Neuronal stem cell (in vitro differentiated cells): ENCODE measurements at regions not wholly inside any gene's neighbourhood (a gene's known extent, or its start where the extent isn't known, plus 50 kb on each side); places are given as distances from the start of the nearest gene placed in this dataset.

Experiments used
- DNase-seq: peaks from one replicate; pipeline ENCODE4 v3.0.0-alpha.2; 2013; ENCODE audit warnings: low spot score
- H2AFZ ChIP-seq: one replicate; pipeline ENCODE4 v1.6.1; 2013; ENCODE audit warnings: mild to moderate bottlenecking, low read length, inconsistent platforms
- H2AK5ac ChIP-seq: 2 replicates; pipeline ENCODE4 v1.6.1; 2013; ENCODE audit warnings: low read depth, mild to moderate bottlenecking, inconsistent platforms, low read length, moderate library complexity, mixed read lengths
- H2BK120ac ChIP-seq: 2 replicates; pipeline ENCODE4 v1.6.1; 2013; ENCODE audit warnings: low read depth, mild to moderate bottlenecking, inconsistent platforms, low read length, moderate library complexity, mixed read lengths
- H2BK12ac ChIP-seq: one replicate; pipeline ENCODE4 v1.6.1; 2013; ENCODE audit warnings: low read length, inconsistent platforms
- H2BK15ac ChIP-seq: 2 replicates; pipeline ENCODE4 v1.6.1; 2013; ENCODE audit warnings: mild to moderate bottlenecking, low read length, inconsistent platforms, mixed read lengths
- H2BK5ac ChIP-seq: one replicate; pipeline ENCODE4 v1.6.1; 2013; ENCODE audit warnings: inconsistent platforms, mild to moderate bottlenecking, low read length, moderate library complexity
- H3K14ac ChIP-seq: one replicate; pipeline ENCODE4 v1.6.1; 2013; ENCODE audit warnings: low read length, inconsistent platforms
- H3K18ac ChIP-seq: 2 replicates; pipeline ENCODE4 v1.6.1; 2013; ENCODE audit warnings: low read length, inconsistent platforms
- H3K23ac ChIP-seq: 2 replicates; pipeline ENCODE4 v1.6.1; 2013; ENCODE audit warnings: low read depth, mild to moderate bottlenecking, mixed read lengths, low read length, inconsistent platforms; ENCODE audit not compliant: poor library complexity
- H3K27ac ChIP-seq: replicated peaks from 3 replicates; pipeline ENCODE4 v1.5.1; 2013; ENCODE audit warnings: low read length, inconsistent platforms
- H3K27me3 ChIP-seq, 3 experiments: 2 replicates each; pipeline ENCODE4 v1.6.1; 2013; ENCODE audit warnings: low read length in 3 of 3, mild to moderate bottlenecking in 2 of 3, inconsistent platforms in 1 of 3, low read depth in 1 of 3, mixed read lengths in 1 of 3, moderate library complexity in 1 of 3; ENCODE audit not compliant: control insufficient read depth in 3 of 3, insufficient read depth in 3 of 3
- H3K36me3 ChIP-seq, 2 donors: replicated peaks in 1 of 2; 2 replicates each; pipeline ENCODE4 v1.6.1; 2013; ENCODE audit warnings: low read length in 2 of 2; ENCODE audit not compliant: control insufficient read depth in 2 of 2, insufficient read depth in 2 of 2
- H3K4ac ChIP-seq: 2 replicates; pipeline ENCODE4 v1.6.1; 2013; ENCODE audit warnings: inconsistent platforms, mild to moderate bottlenecking, low read length, moderate library complexity
- H3K4me1 ChIP-seq, 2 donors: 1 replicate in 1 of 2; 2 replicates in 1 of 2; pipeline ENCODE4 v1.6.1; 2013; ENCODE audit warnings: low read length in 2 of 2, low read depth in 1 of 2; ENCODE audit not compliant: control insufficient read depth in 2 of 2, insufficient read depth in 1 of 2
- H3K4me2 ChIP-seq: one replicate; pipeline ENCODE4 v1.6.1; 2013; ENCODE audit warnings: mild to moderate bottlenecking, low read length, inconsistent platforms; ENCODE audit not compliant: insufficient read depth, poor library complexity, severe bottlenecking
- H3K4me3 ChIP-seq, 2 donors: 2 replicates each; pipeline ENCODE4 v1.5.1; 2013; ENCODE audit warnings: low read length in 2 of 2, mild to moderate bottlenecking in 2 of 2, inconsistent platforms in 1 of 2, moderate library complexity in 1 of 2
- H3K79me1 ChIP-seq: one replicate; pipeline ENCODE4 v1.6.1; 2013; ENCODE audit warnings: low read depth, mild to moderate bottlenecking, inconsistent platforms, low read length, moderate library complexity
- H3K9ac ChIP-seq: one replicate; pipeline ENCODE4 v1.6.1; 2013; ENCODE audit warnings: mild to moderate bottlenecking, low read depth, low read length, inconsistent platforms; ENCODE audit not compliant: poor library complexity
- H3K9me3 ChIP-seq, 2 donors: replicated peaks in 1 of 2; 2 replicates each; pipeline versions ENCODE3 to v1.6.1; 2013; ENCODE audit warnings: low read length in 2 of 2, mild to moderate bottlenecking in 2 of 2, inconsistent platforms in 1 of 2, low read depth in 1 of 2, mixed read lengths in 1 of 2, moderate library complexity in 1 of 2; ENCODE audit not compliant: control insufficient read depth in 2 of 2, insufficient read depth in 1 of 2
- H4K8ac ChIP-seq: one replicate; pipeline ENCODE4 v1.6.1; 2013; ENCODE audit warnings: low read depth, mild to moderate bottlenecking, inconsistent platforms, low read length, moderate library complexity
- H4K91ac ChIP-seq: one replicate; pipeline ENCODE4 v1.6.1; 2013; ENCODE audit warnings: low read length, low read depth, mild to moderate bottlenecking, inconsistent platforms; ENCODE audit not compliant: poor library complexity
- WGBS, 2 donors: extraction: QIAGEN DNeasy Blood & Tissue Kit; methylation state at CpG; one replicate each; pipeline ENCODE4 v1.1.7; 2013; ENCODE audit warnings: missing lambda C conversion rate in 2 of 2, mixed read lengths in 1 of 2; ENCODE audit not compliant: insufficient read length in 2 of 2, insufficient replicate concordance in 1 of 2; ENCODE audit errors: extremely low coverage in 2 of 2; 5-methylcytosine and 5-hydroxymethylcytosine counted together

DNA sequence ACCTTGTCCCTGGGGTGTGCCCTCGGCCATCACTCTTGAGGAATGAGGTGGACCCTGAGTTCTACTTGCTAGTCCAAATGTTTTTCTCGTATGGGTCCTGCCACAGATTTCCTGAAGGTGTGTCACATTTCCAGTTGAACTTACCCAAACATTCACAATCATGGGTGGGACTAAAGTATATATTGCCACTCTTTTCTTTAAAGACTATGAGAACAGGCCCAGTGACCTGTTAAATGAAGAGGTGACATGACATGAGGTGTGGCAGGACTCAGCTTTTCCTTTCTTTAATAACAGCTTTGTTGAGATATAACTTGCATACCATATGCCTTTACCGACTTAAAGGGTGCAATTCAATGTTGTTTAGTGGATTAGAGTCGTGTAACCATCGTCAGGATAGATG lies 177.2 kb upstream of the EXOC2 start:
- H3K4ac ChIP-seq: no peak overlapping the region
- no peak overlapping the region for H2BK5ac ChIP-seq
- H4K8ac ChIP-seq: no peak overlapping the region
- H3K9ac ChIP-seq: no peak overlapping the region
- H2AK5ac ChIP-seq: no peak overlapping the region
- no peaks in the 10 kb centered on the region for H3K9me3 ChIP-seq
- H2BK12ac ChIP-seq: no peak overlapping the region
- H3K4me3 ChIP-seq: no peak overlapping the region
- no peak overlapping the region for H2BK15ac ChIP-seq
- H3K27me3 ChIP-seq: no peaks in the 10 kb centered on the region
- no peaks in the 10 kb centered on the region for H3K4me1 ChIP-seq
- H3K18ac ChIP-seq: no peak overlapping the region
- H4K91ac ChIP-seq: no peak overlapping the region
- no peaks in the 10 kb centered on the region for H3K36me3 ChIP-seq
- no peak overlapping the region for H2AFZ ChIP-seq
- no peak overlapping the region for H3K23ac ChIP-seq
- H3K4me2 ChIP-seq: no peak overlapping the region
- no peaks in the 10 kb centered on the region for H3K79me1 ChIP-seq
- no peak overlapping the region for H3K27ac ChIP-seq
- no peak overlapping the region for H3K14ac ChIP-seq
- no peak for DNase-seq
- H2BK120ac ChIP-seq: no peak overlapping the region
- WGBS, 2 donors: no CpG with 5 or more reads among the region's 5 CpGs

GRCh38 chr6:868201-868600 lies 175.3 kb upstream of the EXOC2 start:
- Histone ChIP-seq H2AK5ac (no peak overlapping the region), H3K27ac (no peak overlapping the region), H3K4ac (no peak overlapping the region), H2BK120ac (no peak overlapping the region), H3K4me3 (no peak overlapping the region), H3K14ac (no peak overlapping the region), H3K9ac (no peak overlapping the region), H3K4me1 (no peaks in the 10 kb centered on the region), H3K36me3 (no peaks in the 10 kb centered on the region), H3K79me1 (no peaks in the 10 kb centered on the region), H3K4me2 (no peak overlapping the region), H2BK5ac (no peak overlapping the region), H3K9me3 (no peaks in the 10 kb centered on the region), H3K23ac (no peak overlapping the region), H2BK12ac (no peak overlapping the region), H4K8ac (no peak overlapping the region), H3K18ac (no peak overlapping the region), H4K91ac (no peak overlapping the region), H2AFZ (no peak overlapping the region), H3K27me3 (no peaks in the 10 kb centered on the region), H2BK15ac (no peak overlapping the region)
- no CpG with 5 or more reads among the region's 8 CpGs for WGBS, 2 donors
- no peak for DNase-seq

DNA sequence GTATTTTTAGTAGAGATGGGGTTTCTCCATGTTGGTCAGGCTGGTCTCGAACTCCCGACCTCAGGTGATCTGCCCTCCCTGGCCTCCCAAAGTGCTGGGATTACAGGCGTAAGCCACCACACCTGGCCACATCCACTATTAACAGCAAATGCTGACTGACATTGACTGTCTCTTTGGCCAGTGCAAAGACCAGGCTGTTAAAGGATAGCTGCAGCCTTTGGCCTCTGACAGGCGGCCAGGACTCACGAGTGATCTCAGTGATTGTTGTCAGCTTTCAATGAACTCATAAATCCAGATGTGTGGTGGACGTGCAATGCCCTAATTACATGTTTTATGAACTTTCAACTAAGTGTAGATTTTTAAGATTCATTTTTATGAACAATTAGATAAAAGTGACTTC lies 174.4 kb upstream of the EXOC2 start:
- Histone ChIP-seq H3K27ac (no peak overlapping the region), H3K9me3 (no peaks in the 10 kb centered on the region), H4K91ac (no peak overlapping the region), H3K27me3 (no peaks in the 10 kb centered on the region), H3K14ac (no peak overlapping the region), H2BK12ac (no peak overlapping the region), H4K8ac (no peak overlapping the region), H3K79me1 (no peaks in the 10 kb centered on the region), H3K4ac (no peak overlapping the region), H3K4me1 (no peaks in the 10 kb centered on the region), H2AK5ac (no peak overlapping the region), H2BK15ac (no peak overlapping the region), H2BK5ac (no peak overlapping the region), H2BK120ac (no peak overlapping the region), H3K4me3 (no peak overlapping the region), H3K4me2 (no peak overlapping the region), H3K9ac (peak overlapping the region; percentile 12), H3K23ac (no peak overlapping the region), H3K18ac (no peak overlapping the region), H2AFZ (no peak overlapping the region), H3K36me3 (no peaks in the 10 kb centered on the region)
- WGBS, 2 donors: no CpG with 5 or more reads among the region's 6 CpGs
- DNase-seq: no peak

GRCh38 chr6:866316-866715 lies 173.4 kb upstream of the EXOC2 start:
- Histone ChIP-seq H3K36me3 (no peaks in the 10 kb centered on the region), H3K27ac (no peak overlapping the region), H2BK12ac (no peak overlapping the region), H2BK120ac (no peak overlapping the region), H3K4me3 (no peak overlapping the region), H2BK15ac (no peak overlapping the region), H3K23ac (no peak overlapping the region), H4K8ac (no peak overlapping the region), H3K14ac (no peak overlapping the region), H2AK5ac (no peak overlapping the region), H3K4me1 (no peaks in the 10 kb centered on the region), H3K79me1 (no peaks in the 10 kb centered on the region), H3K9me3 (no peaks in the 10 kb centered on the region), H2BK5ac (no peak overlapping the region), H4K91ac (no peak overlapping the region), H3K27me3 (no peaks in the 10 kb centered on the region), H3K4me2 (no peak overlapping the region), H3K18ac (no peak overlapping the region), H2AFZ (no peak overlapping the region), H3K9ac (no peak overlapping the region), H3K4ac (no peak overlapping the region)
- DNase-seq: no peak
- WGBS, 2 donors: no CpG with 5 or more reads among the region's 9 CpGs
